ENCODE measurements at regions not wholly inside any gene's neighbourhood (a gene's known extent, or its start where the extent isn't known, plus 50 kb on each side); places are given as distances from the start of the nearest gene placed in this dataset.

GRCh38 chr16:86335266-86336172, 174.8 kb upstream of the FOXF1 start:
- Histone ChIP-seq H3K36me3 (no peaks in the 10 kb centered on the region), H3K9me3 (no peaks in the 10 kb centered on the region), H3K27me3 (peaks cover 0 to 4% (median 0%) of the 10 kb centered on the region in 4 donors), H3K27ac (no peak overlapping the region), H3K4me3 (no peak overlapping the region), H3K4me1 (no peaks in the 10 kb centered on the region)
- FAIRE-seq (no peak), DNase-seq (no peak), ATAC-seq (no peak)
- intact Hi-C loops (cut with DNase I): no loop called here
- 65 to 82% methylated on average over 23 to 24 of the region's 24 CpGs for WGBS, 2 donors
- no peak for TF ChIP-seq CTCF (IDR thresholded peaks at IDR 0.05)

- TF ChIP-seq CTCF (IDR thresholded peaks at IDR 0.05): no peak
- FAIRE-seq (no peak), DNase-seq (no peak), ATAC-seq (no peak)
- intact Hi-C loops (cut with DNase I): no loop called here
- Histone ChIP-seq H3K27me3 (peaks cover 0 to 9% (median 0%) of the 10 kb centered on the region in 4 donors), H3K36me3 (no peaks in the 10 kb centered on the region), H3K4me3 (no peak overlapping the region), H3K27ac (no peak overlapping the region), H3K9me3 (no peaks in the 10 kb centered on the region), H3K4me1 (no peaks in the 10 kb centered on the region)
- 66 to 70% methylated on average over 15 to 18 of the region's 18 CpGs for WGBS, 2 donors
Observed at GRCh38 chr16:86337138-86337537, 173.2 kb upstream of the FOXF1 start.

- Histone ChIP-seq H3K27me3 (peaks cover 0 to 9% (median 0%) of the 10 kb centered on the region in 4 donors), H3K9me3 (no peaks in the 10 kb centered on the region), H3K4me1 (no peaks in the 10 kb centered on the region), H3K4me3 (no peak overlapping the region), H3K36me3 (no peaks in the 10 kb centered on the region), H3K27ac (no peak overlapping the region)
- FAIRE-seq: no peak
- no peak for TF ChIP-seq CTCF (IDR thresholded peaks at IDR 0.05)
- intact Hi-C loops (cut with DNase I): no loop called here
- WGBS, 2 donors: 64 to 73% methylated on average over 17 of the region's 17 CpGs
- no peak for ATAC-seq
- no peak for DNase-seq
Observed at GRCh38 chr16:86337581-86338402, 172.5 kb upstream of the FOXF1 start.

GRCh38 chr16:86338403-86339115, 171.8 kb upstream of the FOXF1 start:
- no peaks in the 10 kb centered on the region for H3K9me3 ChIP-seq
- no peaks in the 10 kb centered on the region for H3K4me1 ChIP-seq
- no peak for FAIRE-seq

More at GRCh38 chr16:86338403-86339115, 171.8 kb upstream of the FOXF1 start:
- no peak for TF ChIP-seq CTCF (IDR thresholded peaks at IDR 0.05)
- peaks cover 0 to 9% (median 0%) of the 10 kb centered on the region in 4 donors for H3K27me3 ChIP-seq
- no peaks in the 10 kb centered on the region for H3K36me3 ChIP-seq
- WGBS, 2 donors: 69 to 75% methylated on average over 5 of the region's 5 CpGs
- no peak for ATAC-seq
- no peak for DNase-seq
- H3K4me3 ChIP-seq: no peak overlapping the region
- intact Hi-C loops (cut with DNase I): no loop called here
- no peak overlapping the region for H3K27ac ChIP-seq

Measured in pancreas (tissue), 10 donors.